SK-N-SH treated with all-trans-retinoic acid at 6 μM for 48 hours (cell line): ENCODE measurements at regions not wholly inside any gene's neighbourhood (a gene's known extent, or its start where the extent isn't known, plus 50 kb on each side); places are given as distances from the start of the nearest gene placed in this dataset.

Experiments
- ARNTL ChIP-seq: fragments of 450-650 bp; formaldehyde crosslinking; IDR thresholded peaks from 2 replicates; pipeline ENCODE4 v1.5.0; 2020; ENCODE audit warnings: low read depth, mild to moderate bottlenecking, moderate library complexity, borderline replicate concordance
- CSDC2 ChIP-seq: fragments of 250-450 bp; sonication (Bioruptor Pico); IDR thresholded peaks from 2 replicates; pipeline ENCODE4 v1.5.0; 2020; ENCODE audit warnings: mild to moderate bottlenecking, moderate library complexity
- TCF4 ChIP-seq: fragments of 250-450 bp; sonication (Bioruptor Pico); IDR thresholded peaks from 2 replicates; pipeline ENCODE4 v1.8.0; 2021; ENCODE audit warnings: mild to moderate bottlenecking, moderate library complexity, borderline replicate concordance
- ZFP3 ChIP-seq: fragments of 250-450 bp; sonication (Bioruptor Pico); IDR thresholded peaks from 2 replicates; pipeline ENCODE4 v1.5.0; 2020; ENCODE audit warnings: mild to moderate bottlenecking, moderate library complexity
- ZFP30 ChIP-seq: fragments of 450-650 bp; formaldehyde crosslinking; IDR thresholded peaks from 2 replicates; pipeline ENCODE4 v1.5.0; 2022; ENCODE audit warnings: mild to moderate bottlenecking, moderate library complexity
- ZNF565 ChIP-seq: fragments of 450-650 bp; formaldehyde crosslinking; conservative IDR thresholded peaks from 2 replicates; pipeline ENCODE4 v1.5.0; 2020; ENCODE audit warnings: low read depth, mild to moderate bottlenecking, moderate library complexity
- ZNF8 ChIP-seq: fragments of 450-650 bp; formaldehyde crosslinking; IDR thresholded peaks from 2 replicates; pipeline ENCODE4 v1.5.0; 2020; ENCODE audit warnings: mild to moderate bottlenecking, moderate library complexity
- TF ChIP-seq, protein P1 (sequence below): fragments of 250-450 bp; sonication (Bioruptor Pico); IDR thresholded peaks from 2 replicates; pipeline ENCODE4 v1.8.0; 2020; ENCODE audit warnings: mild to moderate bottlenecking, moderate library complexity, borderline replicate concordance
- TF ChIP-seq, protein P2 (sequence below): fragments of 250-450 bp; sonication (Bioruptor Pico); IDR thresholded peaks from 2 replicates; pipeline ENCODE4 v1.5.1; 2021; ENCODE audit warnings: mild to moderate bottlenecking, moderate library complexity
- TF ChIP-seq, protein P3 (sequence below): fragments of 250-450 bp; sonication (Bioruptor Pico); IDR thresholded peaks from 2 replicates; pipeline ENCODE4 v1.5.0; 2020; ENCODE audit warnings: mild to moderate bottlenecking, moderate library complexity
- TF ChIP-seq, protein P4 (sequence below): fragments of 250-450 bp; sonication (Bioruptor Pico); IDR thresholded peaks from 2 replicates; pipeline ENCODE4 v1.5.1; 2020; ENCODE audit warnings: low read depth, mild to moderate bottlenecking, moderate library complexity

DNA sequence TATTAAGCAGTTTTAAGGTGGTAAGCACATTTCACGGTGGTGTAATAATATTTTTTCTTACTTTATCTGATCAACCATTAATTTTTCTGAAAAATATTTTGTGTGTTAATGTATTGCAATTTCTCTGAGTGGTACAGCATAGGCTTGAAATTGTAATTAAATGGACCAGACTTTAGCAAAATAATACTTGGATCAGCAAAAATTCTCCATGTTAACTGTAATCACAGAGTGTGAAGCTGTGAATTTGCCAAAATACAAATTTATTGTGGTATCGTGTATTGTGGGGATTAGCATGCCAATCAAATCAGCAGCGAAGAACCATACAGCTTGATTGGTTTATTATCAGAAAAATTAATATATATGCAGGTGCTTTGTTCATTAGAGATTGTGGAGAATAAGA is 1088.9 kb upstream of the GYPC start:
- TF ChIP-seq, protein P1, sequence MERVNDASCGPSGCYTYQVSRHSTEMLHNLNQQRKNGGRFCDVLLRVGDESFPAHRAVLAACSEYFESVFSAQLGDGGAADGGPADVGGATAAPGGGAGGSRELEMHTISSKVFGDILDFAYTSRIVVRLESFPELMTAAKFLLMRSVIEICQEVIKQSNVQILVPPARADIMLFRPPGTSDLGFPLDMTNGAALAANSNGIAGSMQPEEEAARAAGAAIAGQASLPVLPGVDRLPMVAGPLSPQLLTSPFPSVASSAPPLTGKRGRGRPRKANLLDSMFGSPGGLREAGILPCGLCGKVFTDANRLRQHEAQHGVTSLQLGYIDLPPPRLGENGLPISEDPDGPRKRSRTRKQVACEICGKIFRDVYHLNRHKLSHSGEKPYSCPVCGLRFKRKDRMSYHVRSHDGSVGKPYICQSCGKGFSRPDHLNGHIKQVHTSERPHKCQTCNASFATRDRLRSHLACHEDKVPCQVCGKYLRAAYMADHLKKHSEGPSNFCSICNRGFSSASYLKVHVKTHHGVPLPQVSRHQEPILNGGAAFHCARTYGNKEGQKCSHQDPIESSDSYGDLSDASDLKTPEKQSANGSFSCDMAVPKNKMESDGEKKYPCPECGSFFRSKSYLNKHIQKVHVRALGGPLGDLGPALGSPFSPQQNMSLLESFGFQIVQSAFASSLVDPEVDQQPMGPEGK: no peak
- TF ChIP-seq TCF4 (CRISPR knock-in tag): no peak
- TF ChIP-seq, protein P2, sequence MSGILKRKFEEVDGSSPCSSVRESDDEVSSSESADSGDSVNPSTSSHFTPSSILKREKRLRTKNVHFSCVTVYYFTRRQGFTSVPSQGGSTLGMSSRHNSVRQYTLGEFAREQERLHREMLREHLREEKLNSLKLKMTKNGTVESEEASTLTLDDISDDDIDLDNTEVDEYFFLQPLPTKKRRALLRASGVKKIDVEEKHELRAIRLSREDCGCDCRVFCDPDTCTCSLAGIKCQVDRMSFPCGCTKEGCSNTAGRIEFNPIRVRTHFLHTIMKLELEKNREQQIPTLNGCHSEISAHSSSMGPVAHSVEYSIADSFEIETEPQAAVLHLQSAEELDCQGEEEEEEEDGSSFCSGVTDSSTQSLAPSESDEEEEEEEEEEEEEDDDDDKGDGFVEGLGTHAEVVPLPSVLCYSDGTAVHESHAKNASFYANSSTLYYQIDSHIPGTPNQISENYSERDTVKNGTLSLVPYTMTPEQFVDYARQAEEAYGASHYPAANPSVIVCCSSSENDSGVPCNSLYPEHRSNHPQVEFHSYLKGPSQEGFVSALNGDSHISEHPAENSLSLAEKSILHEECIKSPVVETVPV (CRISPR knock-in tag): no peak
- no peak for TF ChIP-seq ZFP3
- TF ChIP-seq ZNF8: no peak
- TF ChIP-seq, protein P3, sequence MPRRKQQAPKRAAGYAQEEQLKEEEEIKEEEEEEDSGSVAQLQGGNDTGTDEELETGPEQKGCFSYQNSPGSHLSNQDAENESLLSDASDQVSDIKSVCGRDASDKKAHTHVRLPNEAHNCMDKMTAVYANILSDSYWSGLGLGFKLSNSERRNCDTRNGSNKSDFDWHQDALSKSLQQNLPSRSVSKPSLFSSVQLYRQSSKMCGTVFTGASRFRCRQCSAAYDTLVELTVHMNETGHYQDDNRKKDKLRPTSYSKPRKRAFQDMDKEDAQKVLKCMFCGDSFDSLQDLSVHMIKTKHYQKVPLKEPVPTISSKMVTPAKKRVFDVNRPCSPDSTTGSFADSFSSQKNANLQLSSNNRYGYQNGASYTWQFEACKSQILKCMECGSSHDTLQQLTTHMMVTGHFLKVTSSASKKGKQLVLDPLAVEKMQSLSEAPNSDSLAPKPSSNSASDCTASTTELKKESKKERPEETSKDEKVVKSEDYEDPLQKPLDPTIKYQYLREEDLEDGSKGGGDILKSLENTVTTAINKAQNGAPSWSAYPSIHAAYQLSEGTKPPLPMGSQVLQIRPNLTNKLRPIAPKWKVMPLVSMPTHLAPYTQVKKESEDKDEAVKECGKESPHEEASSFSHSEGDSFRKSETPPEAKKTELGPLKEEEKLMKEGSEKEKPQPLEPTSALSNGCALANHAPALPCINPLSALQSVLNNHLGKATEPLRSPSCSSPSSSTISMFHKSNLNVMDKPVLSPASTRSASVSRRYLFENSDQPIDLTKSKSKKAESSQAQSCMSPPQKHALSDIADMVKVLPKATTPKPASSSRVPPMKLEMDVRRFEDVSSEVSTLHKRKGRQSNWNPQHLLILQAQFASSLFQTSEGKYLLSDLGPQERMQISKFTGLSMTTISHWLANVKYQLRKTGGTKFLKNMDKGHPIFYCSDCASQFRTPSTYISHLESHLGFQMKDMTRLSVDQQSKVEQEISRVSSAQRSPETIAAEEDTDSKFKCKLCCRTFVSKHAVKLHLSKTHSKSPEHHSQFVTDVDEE: no peak
- TF ChIP-seq, protein P4, sequence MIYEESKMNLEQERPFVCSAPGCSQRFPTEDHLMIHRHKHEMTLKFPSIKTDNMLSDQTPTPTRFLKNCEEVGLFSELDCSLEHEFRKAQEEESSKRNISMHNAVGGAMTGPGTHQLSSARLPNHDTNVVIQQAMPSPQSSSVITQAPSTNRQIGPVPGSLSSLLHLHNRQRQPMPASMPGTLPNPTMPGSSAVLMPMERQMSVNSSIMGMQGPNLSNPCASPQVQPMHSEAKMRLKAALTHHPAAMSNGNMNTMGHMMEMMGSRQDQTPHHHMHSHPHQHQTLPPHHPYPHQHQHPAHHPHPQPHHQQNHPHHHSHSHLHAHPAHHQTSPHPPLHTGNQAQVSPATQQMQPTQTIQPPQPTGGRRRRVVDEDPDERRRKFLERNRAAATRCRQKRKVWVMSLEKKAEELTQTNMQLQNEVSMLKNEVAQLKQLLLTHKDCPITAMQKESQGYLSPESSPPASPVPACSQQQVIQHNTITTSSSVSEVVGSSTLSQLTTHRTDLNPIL: no peak
- TF ChIP-seq ZNF565 (CRISPR knock-in tag): no peak
- no peak for TF ChIP-seq ZFP30 (CRISPR knock-in tag)
- TF ChIP-seq ARNTL: no peak
- no peak for TF ChIP-seq CSDC2 (CRISPR knock-in tag)
